ENCODE measurements at regions not wholly inside any gene's neighbourhood (a gene's known extent, or its start where the extent isn't known, plus 50 kb on each side); places are given as distances from the start of the nearest gene placed in this dataset.

DNA sequence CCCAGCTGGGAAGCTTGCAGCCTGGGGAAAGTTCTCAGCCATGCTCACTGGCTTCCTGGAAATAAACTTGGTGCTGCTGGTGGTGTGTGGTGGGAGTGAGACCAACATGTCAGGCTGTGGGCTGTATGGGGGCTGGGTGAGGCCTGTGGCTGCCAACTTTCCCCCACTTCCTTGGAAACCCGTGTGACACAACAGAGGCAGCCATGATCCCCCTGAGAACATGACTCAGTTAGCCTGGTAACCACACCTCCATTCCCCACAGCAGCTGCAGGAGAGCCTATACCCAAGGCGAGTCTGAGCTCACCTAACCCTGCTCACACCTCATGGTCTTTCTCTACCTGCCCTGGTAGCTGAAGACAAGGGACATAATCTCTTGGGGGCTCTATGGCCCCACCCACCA lies 72.7 kb upstream of the RGMB start:
- Mint-ChIP-seq H3K27me3 (ENCODE audit: low read depth) (no peaks in the 10 kb centered on the region), H3K4me1 (no peaks in the 10 kb centered on the region), H3K9me3 (peaks cover 46% of the 10 kb centered on the region), H3K4me3 (no peak overlapping the region), H3K27ac (no peak overlapping the region), H3K36me3 (no peaks in the 10 kb centered on the region)
- TF ChIP-seq, protein P1, sequence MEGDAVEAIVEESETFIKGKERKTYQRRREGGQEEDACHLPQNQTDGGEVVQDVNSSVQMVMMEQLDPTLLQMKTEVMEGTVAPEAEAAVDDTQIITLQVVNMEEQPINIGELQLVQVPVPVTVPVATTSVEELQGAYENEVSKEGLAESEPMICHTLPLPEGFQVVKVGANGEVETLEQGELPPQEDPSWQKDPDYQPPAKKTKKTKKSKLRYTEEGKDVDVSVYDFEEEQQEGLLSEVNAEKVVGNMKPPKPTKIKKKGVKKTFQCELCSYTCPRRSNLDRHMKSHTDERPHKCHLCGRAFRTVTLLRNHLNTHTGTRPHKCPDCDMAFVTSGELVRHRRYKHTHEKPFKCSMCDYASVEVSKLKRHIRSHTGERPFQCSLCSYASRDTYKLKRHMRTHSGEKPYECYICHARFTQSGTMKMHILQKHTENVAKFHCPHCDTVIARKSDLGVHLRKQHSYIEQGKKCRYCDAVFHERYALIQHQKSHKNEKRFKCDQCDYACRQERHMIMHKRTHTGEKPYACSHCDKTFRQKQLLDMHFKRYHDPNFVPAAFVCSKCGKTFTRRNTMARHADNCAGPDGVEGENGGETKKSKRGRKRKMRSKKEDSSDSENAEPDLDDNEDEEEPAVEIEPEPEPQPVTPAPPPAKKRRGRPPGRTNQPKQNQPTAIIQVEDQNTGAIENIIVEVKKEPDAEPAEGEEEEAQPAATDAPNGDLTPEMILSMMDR (IDR thresholded peaks at IDR 0.05; ENCODE audit: unreplicated experiment): no peak
- DNase-seq (ENCODE audit: low spot score in 2 of 2, unreplicated experiment in 2 of 2): no peak

DNA sequence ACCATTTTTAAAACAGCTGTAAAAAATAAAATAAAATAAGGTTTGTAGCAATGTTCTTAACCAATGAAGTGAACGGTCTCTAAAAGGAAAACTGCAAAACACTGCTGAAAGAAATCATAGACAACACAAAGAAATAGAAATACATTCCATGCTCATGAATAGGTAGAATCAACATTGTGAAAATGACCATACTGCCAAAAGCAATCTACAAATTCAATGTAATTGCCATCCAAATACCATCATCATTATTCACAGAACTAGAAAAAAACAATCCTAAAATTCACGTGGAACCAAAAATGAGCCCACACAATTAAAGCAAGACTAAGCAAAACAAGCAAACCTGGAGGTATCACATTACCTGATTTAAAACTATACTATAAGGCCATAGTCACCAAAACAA lies 67.6 kb upstream of the RGMB start:
- Mint-ChIP-seq H3K27me3 (ENCODE audit: low read depth) (no peaks in the 10 kb centered on the region), H3K36me3 (no peaks in the 10 kb centered on the region), H3K4me3 (no peak overlapping the region), H3K9me3 (peaks cover 48% of the 10 kb centered on the region), H3K27ac (no peak overlapping the region), H3K4me1 (no peaks in the 10 kb centered on the region)
- no peak for DNase-seq (ENCODE audit: low spot score in 2 of 2, unreplicated experiment in 2 of 2)
- TF ChIP-seq, protein P1 (IDR thresholded peaks at IDR 0.05; ENCODE audit: unreplicated experiment): no peak

DNA sequence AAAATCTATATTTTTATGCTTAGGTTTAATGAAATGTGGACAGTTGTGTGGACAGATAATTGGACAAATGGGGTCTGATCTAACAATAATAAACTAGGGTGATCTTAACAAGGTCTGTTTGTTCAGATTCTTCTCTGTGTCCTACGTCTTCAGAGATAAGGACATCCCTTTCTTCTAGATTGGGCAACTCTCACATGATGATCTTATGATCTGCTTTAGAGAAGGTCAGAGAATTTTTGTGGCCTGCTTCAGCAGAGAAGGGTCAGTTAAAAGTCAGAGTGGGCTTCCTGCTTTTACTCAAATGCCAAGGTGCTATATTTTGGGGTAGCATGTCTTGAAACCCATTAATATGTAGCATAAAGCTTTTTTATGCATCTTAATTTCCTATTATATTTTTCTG lies 63.8 kb upstream of the RGMB start:
- TF ChIP-seq, protein P1 (IDR thresholded peaks at IDR 0.05; ENCODE audit: unreplicated experiment): no peak
- no peak overlapping the region for H3K4me3 Mint-ChIP-seq
- H3K36me3 Mint-ChIP-seq: no peaks in the 10 kb centered on the region

DNA sequence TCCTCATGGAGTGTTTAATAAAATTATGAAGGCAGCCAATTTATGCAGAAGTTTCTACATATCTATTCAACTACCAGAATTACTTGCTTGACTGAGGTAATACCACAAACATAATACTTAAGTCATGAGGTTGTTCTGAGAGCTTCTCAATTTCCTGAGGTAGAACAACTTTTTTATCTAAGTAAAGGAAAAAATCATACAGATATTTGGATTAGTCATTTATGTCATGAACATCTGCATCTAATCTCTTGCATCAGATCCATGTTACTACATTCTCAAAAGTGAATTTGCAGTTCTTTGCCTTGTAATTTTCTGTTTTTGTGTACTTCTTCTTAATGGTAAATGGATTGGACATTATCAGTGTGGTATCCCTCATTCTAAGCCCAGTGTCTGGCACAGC lies 60.4 kb upstream of the RGMB start:
- H3K27me3 Mint-ChIP-seq (ENCODE audit: low read depth): no peaks in the 10 kb centered on the region
- H3K9me3 Mint-ChIP-seq: peaks cover 2% of the 10 kb centered on the region
- H3K27ac Mint-ChIP-seq: no peak overlapping the region
- DNase-seq (ENCODE audit: low spot score in 2 of 2, unreplicated experiment in 2 of 2): no peak
- H3K4me1 Mint-ChIP-seq: no peaks in the 10 kb centered on the region
- no peak overlapping the region for H3K4me3 Mint-ChIP-seq
- TF ChIP-seq, protein P1 (IDR thresholded peaks at IDR 0.05; ENCODE audit: unreplicated experiment): no peak
- H3K36me3 Mint-ChIP-seq: no peaks in the 10 kb centered on the region

More for the DNA sequence above, 63.8 kb upstream of the RGMB start:
- H3K27ac Mint-ChIP-seq: no peak overlapping the region
- peaks cover 12% of the 10 kb centered on the region for H3K9me3 Mint-ChIP-seq
- no peaks in the 10 kb centered on the region for H3K27me3 Mint-ChIP-seq (ENCODE audit: low read depth)
- H3K4me1 Mint-ChIP-seq: no peaks in the 10 kb centered on the region
- DNase-seq (ENCODE audit: low spot score in 2 of 2, unreplicated experiment in 2 of 2): no peak

DNA sequence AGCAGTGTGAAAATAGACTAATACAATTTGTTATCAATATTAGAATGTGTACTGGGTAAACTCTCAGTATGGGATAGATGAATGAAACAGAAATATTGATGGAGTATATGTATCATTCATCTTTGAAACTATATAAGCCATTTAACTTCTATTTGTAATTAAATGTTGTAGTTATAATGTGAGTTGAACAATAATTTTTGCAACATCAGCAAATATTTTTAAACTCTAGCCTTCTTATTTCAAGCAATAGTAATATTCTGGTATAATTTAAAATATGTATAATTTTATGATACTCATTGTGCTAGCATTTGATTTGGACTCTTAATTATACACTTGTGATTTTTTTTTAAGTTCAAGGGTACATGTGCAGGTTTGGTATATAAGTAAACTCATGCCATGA lies 59.6 kb upstream of the RGMB start:
- no peaks in the 10 kb centered on the region for H3K36me3 Mint-ChIP-seq
- H3K4me1 Mint-ChIP-seq: no peaks in the 10 kb centered on the region
- peaks cover 10% of the 10 kb centered on the region for H3K9me3 Mint-ChIP-seq
- no peak overlapping the region for H3K4me3 Mint-ChIP-seq
- no peak overlapping the region for H3K27ac Mint-ChIP-seq
- no peak for DNase-seq (ENCODE audit: low spot score in 2 of 2, unreplicated experiment in 2 of 2)
- H3K27me3 Mint-ChIP-seq (ENCODE audit: low read depth): no peaks in the 10 kb centered on the region
- TF ChIP-seq, protein P1 (IDR thresholded peaks at IDR 0.05; ENCODE audit: unreplicated experiment): no peak

DNA sequence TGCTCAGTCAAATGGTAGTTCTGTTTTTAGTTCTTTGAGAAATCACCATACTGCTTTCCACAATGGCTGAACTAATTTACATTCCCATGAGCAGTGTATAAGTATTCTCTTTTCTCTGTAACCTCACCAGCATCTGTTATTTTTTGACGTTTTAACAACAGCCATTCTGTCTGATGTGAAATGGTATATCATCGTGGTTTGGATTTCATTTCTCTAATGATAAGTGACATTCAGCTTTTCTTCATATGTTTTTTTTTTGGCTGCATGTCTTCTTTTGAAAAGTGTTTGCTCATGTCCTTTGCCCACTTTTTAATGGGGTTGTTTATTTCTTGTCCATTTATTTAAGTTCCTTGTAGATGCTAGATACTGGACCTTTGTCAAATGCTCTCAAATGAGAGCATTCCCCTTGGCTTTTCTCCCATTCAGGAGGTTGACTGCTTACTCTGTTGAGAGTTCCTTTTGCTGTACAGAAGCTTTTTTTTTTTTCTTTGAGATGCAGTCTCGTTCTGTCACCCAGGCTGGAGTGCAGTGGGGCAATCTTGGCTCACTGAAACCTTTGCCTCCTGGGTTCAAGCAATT lies 58.7 kb upstream of the RGMB start:
- Mint-ChIP-seq H3K27me3 (ENCODE audit: low read depth) (no peaks in the 10 kb centered on the region), H3K4me1 (no peaks in the 10 kb centered on the region), H3K4me3 (no peak overlapping the region), H3K9me3 (peaks cover 14% of the 10 kb centered on the region), H3K36me3 (no peaks in the 10 kb centered on the region), H3K27ac (no peak overlapping the region)
- TF ChIP-seq, protein P1 (IDR thresholded peaks at IDR 0.05; ENCODE audit: unreplicated experiment): no peak
- DNase-seq (ENCODE audit: low spot score in 2 of 2, unreplicated experiment in 2 of 2): no peak

Measured in mesothelial cell of epicardium (in vitro differentiated cells).